ENCODE measurements at regions not wholly inside any gene's neighbourhood (a gene's known extent, or its start where the extent isn't known, plus 50 kb on each side); places are given as distances from the start of the nearest gene placed in this dataset.

GRCh38 chr15:38930851-38931572 is 366.4 kb upstream of the RASGRP1 start:
- TF ChIP-seq CCAR2 (optimal IDR thresholded peaks at IDR 0.05; ENCODE audit: low read depth, low read length) (no peak), ZBTB8A (CRISPR knock-in tag; IDR thresholded peaks at IDR 0.05; ENCODE audit: borderline replicate concordance, low read depth) (no peak), IRF2 (CRISPR knock-in tag; IDR thresholded peaks at IDR 0.05) (no peak), AGO2 (optimal IDR thresholded peaks at IDR 0.05; ENCODE audit: low read depth, low read length) (no peak), SNAPC5 (CRISPR knock-in tag; IDR thresholded peaks at IDR 0.05; ENCODE audit: borderline replicate concordance) (no peak), PHF8 (CRISPR knock-in tag; IDR thresholded peaks at IDR 0.05) (no peak), NBN (conservative IDR thresholded peaks at IDR 0.05) (no peak), RERE (CRISPR knock-in tag; IDR thresholded peaks at IDR 0.05; ENCODE audit: low read depth) (no peak), ZNF773 (CRISPR knock-in tag; IDR thresholded peaks at IDR 0.05; ENCODE audit: borderline replicate concordance) (no peak), CTCF (CRISPR knock-in tag; IDR thresholded peaks at IDR 0.05) (no peak), POLR2A (IDR thresholded peaks at IDR 0.05; ENCODE audit: insufficient read depth in 1 of 2, low read depth in 2 of 2, low read length in 2 of 2) (no peak), FLYWCH1 (CRISPR knock-in tag; IDR thresholded peaks at IDR 0.05) (no peak), ZNF598 (CRISPR knock-in tag; IDR thresholded peaks at IDR 0.05; ENCODE audit: borderline replicate concordance) (no peak), ZNF350 (CRISPR knock-in tag; IDR thresholded peaks at IDR 0.05; ENCODE audit: borderline replicate concordance, low read depth) (no peak)
